Prostate gland (tissue), 2 donors: ENCODE measurements at regions not wholly inside any gene's neighbourhood (a gene's known extent, or its start where the extent isn't known, plus 50 kb on each side); places are given as distances from the start of the nearest gene placed in this dataset.

Experiments
- CTCF ChIP-seq, 4 experiments: fragments of 200-600 bp in 2 of 4; fragments of 450-650 bp in 2 of 4; sonication (generic) in 2 of 4; IDR thresholded peaks; 1 replicate in 3 of 4; 2 replicates in 1 of 4; pipeline ENCODE4 v1.5.1; 2016 to 2019; ENCODE audit warnings: antibody characterized with exemption in 4 of 4, mild to moderate bottlenecking in 2 of 4, moderate library complexity in 2 of 4
- POLR2A ChIP-seq: fragments of 450-650 bp; IDR thresholded peaks from one replicate; pipeline ENCODE4 v1.6.1; 2016; ENCODE audit warnings: antibody characterized with exemption, mild to moderate bottlenecking
- POLR2AphosphoS5 ChIP-seq: sonication (generic); formaldehyde crosslinking; IDR thresholded peaks from one replicate; pipeline ENCODE4 v1.6.1; 2017; ENCODE audit warnings: antibody characterized with exemption

GRCh38 chrY:7714426-7714825, 802.9 kb upstream of the AMELY start:
- TF ChIP-seq CTCF (IDR thresholded peaks at IDR 0.05) (no peak), POLR2A (no peak), POLR2AphosphoS5 (no peak)
